ENCODE measurements at regions not wholly inside any gene's neighbourhood (a gene's known extent, or its start where the extent isn't known, plus 50 kb on each side); places are given as distances from the start of the nearest gene placed in this dataset.

DNA sequence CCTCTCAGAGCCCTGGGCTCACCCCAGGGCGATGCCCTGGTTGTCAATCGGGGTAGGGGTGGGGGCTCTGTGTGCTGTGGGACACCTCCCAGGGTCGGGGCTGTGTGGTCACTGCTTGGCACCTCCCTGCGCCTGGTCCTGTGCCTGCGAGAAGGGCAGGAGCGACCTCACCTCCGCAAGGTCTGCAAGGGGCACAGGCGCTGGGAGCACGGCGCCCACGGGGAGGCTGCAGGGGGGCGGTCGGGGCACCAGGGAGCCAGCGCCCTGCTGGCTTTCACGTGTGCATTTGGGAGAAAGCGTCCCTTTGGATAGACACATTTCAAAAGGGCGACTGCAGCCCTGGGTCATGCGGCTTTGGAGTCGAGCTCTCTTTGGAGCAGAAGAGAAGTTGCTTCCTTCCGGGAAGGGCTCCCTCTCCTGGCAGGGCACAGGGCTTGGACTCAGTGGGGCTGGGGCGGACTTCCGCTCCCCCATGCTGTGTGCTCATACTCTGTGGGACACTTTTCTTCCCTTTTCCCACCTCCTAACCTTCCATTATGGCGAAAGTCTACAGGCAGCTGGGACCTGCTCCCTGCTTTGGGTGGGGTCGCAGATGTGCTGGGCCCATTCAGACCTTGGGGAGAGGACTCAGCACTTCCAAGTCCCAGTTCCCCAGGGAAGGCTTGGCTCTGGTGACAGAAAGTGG, 52.9 kb upstream of the SLC28A3 start:
- ATAC-seq (peak in 1 of 8 donors; percentile 39), DNase-seq (no peak)
- Histone ChIP-seq H3K27ac (peak overlapping the region in 1 of 10 donors; percentile 26), H3K36me3 (no peaks in the 10 kb centered on the region), H3K4me1 (peaks cover 0 to 8% (median 0%) of the 10 kb centered on the region in 9 donors), H3K27me3 (peaks cover 0 to 38% (median 10%) of the 10 kb centered on the region in 7 donors), H3K9me3 (no peaks in the 10 kb centered on the region), H3K4me3 (no peak overlapping the region)
- 88 to 95% methylated on average over 24 of the region's 24 CpGs for WGBS, 2 donors
- intact Hi-C loops (cut with DNase I): loop anchor here in 8 of 10 donors (10.0 kb wide), 7 partner anchors 271 to 1221 kb away; partner anchors contain the start of gene NTRK2 (in 1 of the 8)
- TF ChIP-seq, protein P1, sequence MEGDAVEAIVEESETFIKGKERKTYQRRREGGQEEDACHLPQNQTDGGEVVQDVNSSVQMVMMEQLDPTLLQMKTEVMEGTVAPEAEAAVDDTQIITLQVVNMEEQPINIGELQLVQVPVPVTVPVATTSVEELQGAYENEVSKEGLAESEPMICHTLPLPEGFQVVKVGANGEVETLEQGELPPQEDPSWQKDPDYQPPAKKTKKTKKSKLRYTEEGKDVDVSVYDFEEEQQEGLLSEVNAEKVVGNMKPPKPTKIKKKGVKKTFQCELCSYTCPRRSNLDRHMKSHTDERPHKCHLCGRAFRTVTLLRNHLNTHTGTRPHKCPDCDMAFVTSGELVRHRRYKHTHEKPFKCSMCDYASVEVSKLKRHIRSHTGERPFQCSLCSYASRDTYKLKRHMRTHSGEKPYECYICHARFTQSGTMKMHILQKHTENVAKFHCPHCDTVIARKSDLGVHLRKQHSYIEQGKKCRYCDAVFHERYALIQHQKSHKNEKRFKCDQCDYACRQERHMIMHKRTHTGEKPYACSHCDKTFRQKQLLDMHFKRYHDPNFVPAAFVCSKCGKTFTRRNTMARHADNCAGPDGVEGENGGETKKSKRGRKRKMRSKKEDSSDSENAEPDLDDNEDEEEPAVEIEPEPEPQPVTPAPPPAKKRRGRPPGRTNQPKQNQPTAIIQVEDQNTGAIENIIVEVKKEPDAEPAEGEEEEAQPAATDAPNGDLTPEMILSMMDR (IDR thresholded peaks at IDR 0.05): no peak

- H3K27ac ChIP-seq: peak overlapping the region in 1 of 10 donors; percentile 26
- no peaks in the 10 kb centered on the region for H3K36me3 ChIP-seq
- H3K4me3 ChIP-seq: no peak overlapping the region
- ATAC-seq (no peak), DNase-seq (no peak)
- peaks cover 0 to 38% (median 10%) of the 10 kb centered on the region in 7 donors for H3K27me3 ChIP-seq
- intact Hi-C loops (cut with DNase I): loop anchor here in 8 of 10 donors (10.0 kb wide), 7 partner anchors 271 to 1221 kb away; partner anchors contain the start of gene NTRK2 (in 1 of the 8)
- TF ChIP-seq, protein P1 (IDR thresholded peaks at IDR 0.05): no peak
- H3K9me3 ChIP-seq: no peaks in the 10 kb centered on the region
- WGBS, 2 donors: 74 to 91% methylated on average over 3 of the region's 3 CpGs
- H3K4me1 ChIP-seq: peaks cover 0 to 8% (median 0%) of the 10 kb centered on the region in 9 donors
Observed at GRCh38 chr9:84394036-84394435, 53.5 kb upstream of the SLC28A3 start.

DNA sequence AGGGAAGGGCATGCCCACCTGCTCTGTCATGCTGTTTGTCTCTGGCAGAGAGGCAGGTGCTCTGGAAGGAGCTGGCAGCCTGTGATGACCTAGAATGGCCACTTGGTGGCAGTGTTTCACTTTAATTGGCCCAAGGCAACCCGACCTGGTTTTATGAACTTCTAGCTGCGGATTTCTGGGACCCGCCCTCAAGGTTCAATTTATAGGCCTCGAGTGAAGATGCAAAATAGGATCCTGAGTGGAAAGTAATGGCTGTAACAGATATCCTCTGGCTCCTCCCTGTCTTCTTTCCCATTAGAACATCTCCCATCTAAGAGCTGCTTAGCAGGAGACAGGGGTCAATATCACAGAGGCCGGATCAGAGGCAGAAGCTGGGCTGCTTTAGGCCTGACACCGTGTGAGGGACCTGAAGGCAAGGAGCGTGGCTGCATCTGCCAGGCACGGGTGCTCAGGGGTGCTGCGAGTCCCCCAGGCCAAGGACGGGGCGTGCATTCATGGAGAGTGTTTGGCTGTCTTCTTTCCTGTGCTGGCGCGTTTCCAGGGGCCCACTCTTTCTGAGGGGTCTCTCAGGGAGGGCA, 56.7 kb upstream of the SLC28A3 start:
- H3K27me3 ChIP-seq: peaks cover 0 to 32% (median 10%) of the 10 kb centered on the region in 7 donors
- TF ChIP-seq, protein P1 (IDR thresholded peaks at IDR 0.05): peak; percentile 82 to 98 (median 96)
- H3K9me3 ChIP-seq: peaks cover 0 to 10% (median 0%) of the 10 kb centered on the region in 11 donors
- DNase-seq: peak; percentile 31 to 53
- H3K4me1 ChIP-seq: peaks cover 0 to 8% (median 0%) of the 10 kb centered on the region in 9 donors
- WGBS, 2 donors: 52 to 55% methylated on average over 13 of the region's 13 CpGs
- H3K36me3 ChIP-seq: no peaks in the 10 kb centered on the region
- ATAC-seq: peak; percentile 71 to 85 (median 76)
- H3K4me3 ChIP-seq: no peak overlapping the region
- intact Hi-C loops (cut with DNase I): loop anchor here (2.0 to 10.0 kb wide), 16 partner anchors 268 to 1218 kb away; partner anchors contain the start of gene NTRK2 (in 1 of the 10)
- H3K27ac ChIP-seq: no peak overlapping the region

DNA sequence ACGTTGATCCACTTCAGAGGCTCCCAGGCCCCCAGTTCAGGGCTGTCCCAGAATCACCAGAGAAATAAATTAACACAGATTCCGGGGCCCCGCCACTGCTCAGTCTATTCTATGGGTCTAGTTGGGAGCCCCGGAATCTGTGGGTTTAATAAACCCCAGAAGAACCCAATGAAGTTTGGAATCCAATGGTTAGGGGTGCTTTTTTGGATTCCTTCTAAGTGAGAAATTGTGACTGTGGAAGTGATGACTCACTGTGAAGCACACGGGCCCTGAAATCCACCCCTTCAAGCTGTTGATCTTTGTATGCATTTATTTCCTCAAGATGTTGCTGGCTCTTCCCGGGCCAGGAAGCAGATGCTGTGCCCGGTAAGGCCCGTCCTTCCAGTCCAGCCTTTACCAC, 57.3 kb upstream of the SLC28A3 start:
- intact Hi-C loops (cut with DNase I): loop anchor here (2.0 to 10.0 kb wide), 16 partner anchors 267 to 1217 kb away; partner anchors contain the start of gene NTRK2 (in 1 of the 10)
- 78 to 83% methylated on average over 8 of the region's 8 CpGs for WGBS, 2 donors
- Histone ChIP-seq H3K9me3 (peaks cover 0 to 10% (median 0%) of the 10 kb centered on the region in 11 donors), H3K36me3 (no peaks in the 10 kb centered on the region), H3K4me1 (peaks cover 0 to 8% (median 0%) of the 10 kb centered on the region in 9 donors), H3K4me3 (no peak overlapping the region), H3K27ac (no peak overlapping the region), H3K27me3 (peaks cover 0 to 26% (median 7%) of the 10 kb centered on the region in 7 donors)
- DNase-seq: no peak
- ATAC-seq: no peak
- TF ChIP-seq, protein P1 (IDR thresholded peaks at IDR 0.05): no peak
